NCI-H1694 (cell line): ENCODE measurements at regions not wholly inside any gene's neighbourhood (a gene's known extent, or its start where the extent isn't known, plus 50 kb on each side); places are given as distances from the start of the nearest gene placed in this dataset.
A peak's percentile ranks its signal among the peaks of the same experiment; 100 is the strongest.
"Not testable (repeated sequence)": the region's sequence is repeated elsewhere in the genome, so short reads cannot be mapped to it uniquely, and the experiment has no call there.

Experiments used
- DNase-seq: peaks from one replicate; lab custom pipeline; 2025; lab: John Stamatoyannopoulos, UW

- DNase-seq: no peak
These were observed 99.3 kb upstream of the SYT13 start for GRCh38 chr11:45385423-45385822.

- DNase-seq: no peak
These were observed 98.6 kb upstream of the SYT13 start for GRCh38 chr11:45384711-45385241.

DNA sequence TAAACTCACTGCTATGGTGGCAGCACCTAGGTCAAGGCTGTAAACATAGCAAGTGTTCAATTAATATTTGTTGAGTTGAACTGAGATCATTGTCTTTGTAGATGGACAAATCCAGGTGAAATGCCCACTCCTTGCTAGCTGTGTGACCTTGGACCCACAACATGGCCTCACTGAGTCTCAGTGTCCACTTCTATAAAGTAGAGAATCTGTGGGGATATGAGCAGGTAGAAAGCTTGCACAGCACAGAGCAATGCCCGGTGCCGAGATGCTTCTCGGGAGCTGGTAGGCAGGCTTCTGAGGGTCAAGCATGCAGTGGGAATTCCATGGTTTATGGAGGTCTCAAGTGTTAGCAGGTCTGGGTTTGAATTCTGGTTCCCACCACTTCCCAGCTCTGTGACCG, 97.9 kb upstream of the SYT13 start:
- no peak for DNase-seq

DNA sequence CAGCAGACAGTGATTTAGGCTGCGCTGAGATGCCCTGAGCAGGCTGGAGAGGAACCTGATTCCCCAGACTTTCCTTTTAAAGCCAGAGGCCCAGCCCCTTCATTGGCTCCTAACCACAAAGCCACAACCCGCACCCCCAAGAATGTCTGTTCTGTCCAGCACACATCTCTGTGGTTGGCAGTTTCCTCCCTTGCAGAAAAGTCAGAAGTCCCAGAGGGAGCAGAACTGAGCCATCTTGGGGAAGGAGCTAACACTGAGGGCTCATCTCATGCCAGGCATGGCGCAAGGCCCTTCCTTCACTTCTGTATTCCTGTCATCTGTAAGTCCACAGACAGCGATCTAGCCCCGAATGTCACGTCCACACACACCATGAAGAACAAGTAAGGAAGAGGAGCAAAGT, 97.1 kb upstream of the SYT13 start:
- DNase-seq: no peak

GRCh38 chr11:45382133-45382878, 96.2 kb upstream of the SYT13 start:
- DNase-seq: no peak

DNA sequence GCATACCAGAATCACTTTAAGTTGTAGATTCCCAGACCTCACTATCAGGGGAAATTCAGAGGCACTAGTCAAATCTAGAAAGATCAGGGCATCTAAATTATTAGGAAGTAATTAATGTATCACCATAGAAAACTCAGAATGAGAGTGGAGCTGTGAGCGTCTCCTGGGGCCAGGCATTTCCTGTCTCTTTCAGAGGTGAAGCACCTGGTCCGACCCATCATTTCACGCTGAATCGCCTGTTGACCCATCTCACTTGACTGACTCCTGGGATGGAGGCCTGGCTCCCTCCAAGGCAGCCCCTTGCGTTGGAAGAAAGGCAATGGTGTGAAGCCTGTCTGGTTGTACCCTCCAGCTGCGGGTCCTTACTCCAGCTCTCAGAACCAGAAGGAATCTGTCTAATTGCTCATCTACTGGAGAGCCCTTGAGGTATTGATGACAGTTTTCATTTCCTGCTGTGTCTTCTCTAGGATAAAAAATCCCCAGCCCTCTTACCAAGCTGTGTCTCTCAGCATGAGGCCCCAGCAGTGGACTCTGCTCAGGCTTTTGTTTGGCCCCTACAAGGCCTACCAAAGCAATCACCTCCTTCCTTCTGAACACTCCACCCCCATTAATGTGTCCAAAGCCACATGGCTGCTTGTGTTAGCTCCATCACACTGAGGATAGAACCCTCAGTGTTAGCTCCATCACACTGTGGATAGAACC, 93.2 kb upstream of the SYT13 start:
- DNase-seq: no peak

DNA sequence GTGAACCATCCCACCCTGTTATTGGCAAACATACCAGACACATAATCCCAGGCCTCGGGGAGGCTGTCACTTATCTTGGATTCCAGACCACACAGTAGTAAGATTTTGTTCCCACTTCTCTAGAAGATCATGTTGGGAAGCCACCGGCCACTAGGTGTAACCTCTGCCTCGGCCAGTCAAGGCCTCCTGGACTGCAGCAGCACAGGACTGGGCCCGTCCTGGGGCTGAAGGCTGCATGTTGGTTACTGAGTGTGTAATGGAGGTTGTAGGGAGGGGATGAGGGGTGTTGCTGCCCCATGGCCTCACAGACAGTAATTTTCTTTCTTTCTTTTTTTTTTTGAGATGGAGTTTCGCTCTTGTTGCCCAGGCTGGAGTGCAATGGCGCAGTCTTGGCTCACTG, 92.4 kb upstream of the SYT13 start:
- DNase-seq: no peak

- no peak for DNase-seq
These were observed 88.5 kb upstream of the SYT13 start for GRCh38 chr11:45374653-45375059.

GRCh38 chr11:45374130-45374529, 88.0 kb upstream of the SYT13 start:
- no peak for DNase-seq

- no peak for DNase-seq
These were observed 87.4 kb upstream of the SYT13 start for GRCh38 chr11:45373506-45374035.

DNA sequence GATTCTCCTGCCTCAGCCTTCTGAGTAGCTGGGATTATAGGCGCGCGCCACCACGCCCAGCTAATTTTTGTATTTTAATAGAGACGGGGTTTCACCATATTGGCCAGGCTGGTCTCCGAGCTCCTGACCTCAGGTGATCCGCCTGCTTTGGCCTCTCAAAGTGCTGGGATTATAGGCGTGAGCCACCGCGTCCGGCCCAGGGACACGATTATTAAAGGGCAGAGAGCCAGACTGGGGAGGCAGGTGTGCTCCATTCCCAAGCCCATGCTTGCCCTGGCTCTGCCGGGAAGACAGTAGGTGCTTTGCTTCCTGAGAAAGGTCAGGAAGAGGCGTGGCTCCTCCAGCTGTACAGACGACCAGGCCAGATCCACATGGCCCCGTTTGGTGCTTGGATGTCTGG, 86.3 kb upstream of the SYT13 start:
- not testable (repeated sequence) for DNase-seq

- DNase-seq: peak; percentile 82
These were observed 85.3 kb upstream of the SYT13 start for GRCh38 chr11:45371251-45372115.

GRCh38 chr11:45369313-45369712, 83.2 kb upstream of the SYT13 start:
- DNase-seq: no peak

DNA sequence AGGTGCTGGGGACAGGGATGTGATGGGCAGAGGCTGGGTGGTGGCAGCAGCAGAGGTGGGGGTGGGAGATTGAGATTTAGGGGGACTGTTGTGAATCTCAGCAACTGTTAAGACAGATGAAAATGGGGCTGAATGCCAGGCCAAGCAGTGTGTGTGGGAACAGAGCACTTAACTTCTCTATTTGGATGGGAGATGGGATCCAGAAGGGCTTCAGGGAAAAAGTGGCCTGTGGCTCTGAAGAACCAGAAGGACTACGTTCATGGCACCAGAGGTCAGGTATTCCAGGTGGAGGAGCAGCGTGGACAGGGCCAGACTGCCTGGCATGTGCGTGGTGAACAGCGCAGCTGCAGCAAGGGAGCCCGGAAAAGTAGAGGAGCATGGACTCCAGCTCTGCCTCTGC, 82.6 kb upstream of the SYT13 start:
- no peak for DNase-seq

DNA sequence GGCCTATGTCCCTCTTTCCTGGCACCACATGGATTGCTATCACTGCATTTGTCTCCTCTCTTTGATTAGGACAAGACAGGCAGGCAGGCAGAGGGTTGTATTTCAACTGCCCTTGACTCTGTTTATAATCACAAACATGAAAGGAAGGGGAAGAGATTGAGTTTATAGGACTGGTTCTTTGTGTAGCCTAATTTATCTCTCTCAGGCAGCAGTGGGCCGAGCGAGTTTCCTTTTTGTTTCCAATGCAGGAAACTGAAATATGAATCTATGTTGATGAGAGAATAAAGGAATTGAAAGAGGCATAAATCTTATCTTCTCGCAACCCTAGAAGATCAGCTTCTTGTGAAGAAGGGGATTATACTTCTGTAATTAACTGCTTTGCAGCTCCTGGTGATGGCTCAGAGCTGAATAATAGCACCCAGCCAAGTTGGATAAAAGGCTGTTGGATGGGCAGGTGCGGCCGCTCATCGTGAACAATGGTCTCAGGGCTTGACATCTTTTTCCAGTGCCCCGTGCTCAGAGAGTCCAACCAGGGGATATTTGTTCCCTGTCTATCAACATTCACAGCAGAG, 80.6 kb upstream of the SYT13 start:
- DNase-seq: no peak

GRCh38 chr11:45365961-45366618, 79.9 kb upstream of the SYT13 start:
- DNase-seq: no peak

GRCh38 chr11:45362636-45363035, 76.5 kb upstream of the SYT13 start:
- DNase-seq: no peak

GRCh38 chr11:45361551-45361950, 75.4 kb upstream of the SYT13 start:
- no peak for DNase-seq

DNA sequence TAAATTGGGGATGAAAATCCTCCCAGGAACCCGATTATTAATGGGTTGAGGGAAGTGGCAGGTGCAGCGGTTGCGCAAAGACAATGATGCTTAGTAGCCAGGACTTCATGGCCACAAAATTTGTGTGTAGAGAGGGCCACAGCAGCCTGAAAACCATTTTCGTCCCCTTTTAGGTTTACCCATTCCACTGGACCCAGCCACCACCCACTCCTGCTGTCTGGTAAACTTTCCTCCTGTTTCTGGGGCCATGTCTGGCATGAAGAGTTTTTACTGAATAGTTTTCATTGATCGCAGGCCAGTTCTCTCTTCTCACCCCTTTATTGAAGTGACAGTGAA, 69.5 kb upstream of the SYT13 start:
- no peak for DNase-seq

GRCh38 chr11:45354976-45355705, 69.0 kb upstream of the SYT13 start:
- peak; percentile 78 for DNase-seq

DNA sequence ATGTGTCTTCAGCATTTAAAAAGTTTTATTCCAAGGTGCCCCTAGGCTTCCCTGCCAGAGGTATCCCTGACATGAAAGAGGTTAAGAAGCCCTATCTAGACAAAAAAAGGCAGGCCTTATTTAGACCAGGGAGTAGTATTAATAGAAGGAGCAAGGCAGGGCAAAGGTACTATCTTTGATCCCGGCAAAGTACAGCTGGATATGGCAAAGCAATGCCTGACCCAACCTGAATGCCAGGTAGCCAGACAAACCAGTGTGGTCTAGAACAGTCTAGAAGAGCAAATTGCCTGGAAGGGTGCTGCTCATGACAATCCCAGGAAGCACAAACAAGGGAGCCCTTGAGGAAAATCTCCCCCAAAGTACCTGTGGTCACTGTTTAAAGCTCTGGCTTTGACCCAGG, 62.6 kb upstream of the SYT13 start:
- DNase-seq: no peak
